GM18868 (cell line): ENCODE measurements at regions not wholly inside any gene's neighbourhood (a gene's known extent, or its start where the extent isn't known, plus 50 kb on each side); places are given as distances from the start of the nearest gene placed in this dataset.
"Not testable (repeated sequence)": the region's sequence is repeated elsewhere in the genome, so short reads cannot be mapped to it uniquely, and the experiment has no call there.

Experiments used
- ATAC-seq: cut with Tn5 transposase; IDR thresholded peaks from one replicate; pipeline ENCODE4 v1.9.1; 2021; ENCODE audit warnings: mild to moderate bottlenecking, moderate library complexity; ENCODE audit not compliant: unreplicated experiment

GRCh38 chr5:107772418-107773310 lies 101.9 kb upstream of the EFNA5 start:
- no peak for ATAC-seq

GRCh38 chr5:107771926-107772325 lies 101.2 kb upstream of the EFNA5 start:
- ATAC-seq, result no peak

- no peak for ATAC-seq
Measured at GRCh38 chr5:107770051-107770450, 99.3 kb upstream of the EFNA5 start.

- no peak for ATAC-seq
Measured at GRCh38 chr5:107769519-107769918, 98.8 kb upstream of the EFNA5 start.

DNA sequence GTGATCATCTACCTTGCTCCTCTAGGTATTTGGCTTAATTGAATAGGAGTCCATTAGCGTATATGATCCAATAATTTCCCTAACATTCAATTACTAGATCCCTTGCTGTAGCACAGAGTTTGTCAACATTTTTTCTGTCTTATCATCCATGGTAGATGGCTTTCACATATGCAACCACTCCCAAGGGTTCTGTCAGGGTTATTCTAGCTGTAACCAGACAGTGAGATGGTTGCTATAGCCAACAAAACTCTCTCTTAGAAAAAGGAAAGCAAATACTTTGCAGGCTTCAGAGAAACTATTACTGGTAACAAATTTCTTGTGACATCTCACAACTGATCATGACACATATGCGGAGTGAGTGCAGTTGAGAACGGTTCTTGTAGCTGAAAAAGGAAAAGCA lies 96.2 kb upstream of the EFNA5 start:
- no peak for ATAC-seq

- ATAC-seq, result no peak
Measured at GRCh38 chr5:107766439-107766838, 95.7 kb upstream of the EFNA5 start.

GRCh38 chr5:107765805-107766063 lies 95.0 kb upstream of the EFNA5 start:
- no peak for ATAC-seq

DNA sequence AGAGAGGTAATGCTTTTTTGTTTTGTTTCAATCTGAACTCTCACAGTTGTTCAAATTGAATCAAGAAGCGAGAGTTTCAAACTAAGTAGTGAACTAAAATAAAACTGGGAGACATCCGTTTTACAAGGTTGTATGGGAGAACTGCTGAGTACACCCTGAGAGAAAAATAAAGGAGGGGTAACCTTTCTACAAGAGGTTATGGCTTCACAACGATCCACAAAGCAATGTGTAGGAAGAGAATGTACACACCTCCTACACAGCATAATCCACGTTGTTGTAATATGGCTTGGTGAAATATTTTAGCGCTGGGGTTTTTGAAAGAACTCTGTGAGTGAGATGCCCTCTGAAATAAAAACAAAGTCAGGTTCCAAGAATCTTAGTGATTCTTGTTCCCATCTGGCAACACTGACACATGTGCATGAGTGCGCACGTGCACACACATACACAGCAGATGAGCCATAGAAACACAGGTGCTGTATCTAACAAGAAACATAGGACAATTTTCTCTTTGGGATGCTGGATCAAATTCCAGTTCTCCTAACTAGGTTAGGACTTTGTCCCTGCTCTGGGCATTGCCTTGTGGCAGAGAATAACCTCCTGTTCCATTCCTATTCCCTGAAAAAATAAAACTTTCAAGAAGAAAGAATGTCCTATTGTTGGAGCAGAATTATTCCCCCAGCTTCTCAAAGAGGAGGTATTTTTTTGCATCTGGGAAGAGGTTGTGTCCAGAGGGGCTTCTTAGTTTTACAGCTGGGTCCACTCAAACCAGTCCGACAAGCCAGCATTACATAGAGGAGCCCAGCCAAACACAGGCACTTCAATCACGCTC lies 94.5 kb upstream of the EFNA5 start:
- ATAC-seq, result peak; percentile 53

GRCh38 chr5:107764282-107764681 lies 93.5 kb upstream of the EFNA5 start:
- no peak for ATAC-seq

GRCh38 chr5:107753427-107753826 lies 82.7 kb upstream of the EFNA5 start:
- no peak for ATAC-seq

GRCh38 chr5:107744418-107745330 lies 73.9 kb upstream of the EFNA5 start:
- no peak for ATAC-seq

- ATAC-seq, result no peak
Measured at GRCh38 chr5:107743373-107744000, 72.8 kb upstream of the EFNA5 start.

- no peak for ATAC-seq
Measured at GRCh38 chr5:107739661-107740060, 68.9 kb upstream of the EFNA5 start.

DNA sequence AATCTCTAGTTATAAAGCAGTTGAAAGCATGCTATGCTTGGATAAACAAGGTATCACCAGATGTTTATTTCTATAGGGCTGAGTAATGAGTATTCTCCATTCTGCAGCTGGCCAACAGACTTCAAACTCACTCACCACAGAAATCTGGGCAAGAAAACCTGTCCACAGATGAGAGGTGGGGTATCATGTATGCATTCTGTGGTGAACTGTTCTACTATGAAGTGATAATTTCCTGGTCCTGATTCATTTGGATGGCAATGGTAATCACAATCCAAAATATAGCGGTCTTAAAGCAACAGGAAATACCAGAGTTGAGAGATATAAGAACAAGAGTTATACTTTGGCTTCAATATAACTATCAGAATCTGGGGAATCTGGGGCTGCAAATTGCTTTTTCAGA lies 65.9 kb upstream of the EFNA5 start:
- ATAC-seq, result no peak

GRCh38 chr5:107736089-107736488 lies 65.4 kb upstream of the EFNA5 start:
- ATAC-seq, result not testable (repeated sequence)

DNA sequence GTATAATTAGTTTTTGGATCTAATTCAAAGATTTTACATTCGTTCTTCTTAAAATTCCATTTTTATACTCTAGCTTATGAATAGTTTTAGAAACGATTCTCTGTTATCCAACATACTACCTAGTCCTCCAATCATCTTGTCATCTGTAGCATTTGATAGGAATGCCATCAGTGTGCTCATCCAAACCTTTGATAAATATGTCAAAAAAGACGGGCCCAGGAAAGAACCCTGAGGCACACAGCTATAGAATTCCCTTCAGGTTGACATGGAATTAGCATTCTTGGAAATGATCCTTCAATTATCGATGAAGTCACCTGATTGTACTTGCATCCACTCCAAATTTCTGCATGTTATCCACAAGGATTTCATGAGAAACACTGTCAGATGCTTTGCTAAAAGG lies 64.8 kb upstream of the EFNA5 start:
- no peak for ATAC-seq

GRCh38 chr5:107726896-107727295 lies 56.2 kb upstream of the EFNA5 start:
- no peak for ATAC-seq

DNA sequence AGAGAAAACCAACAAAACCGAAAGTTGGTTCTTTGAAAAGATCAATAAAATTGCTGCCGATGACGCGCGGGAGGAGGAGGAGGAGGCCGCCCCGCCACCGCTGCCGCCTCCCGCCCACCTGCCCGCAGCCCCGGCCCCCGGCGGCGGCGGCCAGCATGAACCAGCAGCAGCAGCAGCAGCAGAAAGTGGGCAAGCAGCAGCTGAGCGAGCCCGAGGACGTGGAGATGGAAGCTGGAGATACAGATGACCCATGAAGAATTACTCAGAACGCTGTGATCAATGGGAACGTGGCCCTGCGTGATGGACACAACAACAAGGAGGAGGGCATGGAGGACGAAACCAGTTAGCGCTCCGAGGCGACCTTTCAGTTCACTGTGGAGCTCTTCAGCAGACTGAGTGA lies 53.9 kb upstream of the EFNA5 start:
- no peak for ATAC-seq

- ATAC-seq, result not testable (repeated sequence)
Measured at GRCh38 chr5:107721241-107721640, 50.5 kb upstream of the EFNA5 start.
